Psoas muscle (tissue), 7 donors: ENCODE measurements at regions not wholly inside any gene's neighbourhood (a gene's known extent, or its start where the extent isn't known, plus 50 kb on each side); places are given as distances from the start of the nearest gene placed in this dataset.

ENCODE experiments used
- ATAC-seq, 4 donors: fragments of 200-7000 bp; cut with Tn5 transposase; one replicate each; pipeline ENCODE4 v1.9.1; 2020; ENCODE audit warnings: moderate library complexity in 3 of 4, mild to moderate bottlenecking in 2 of 4
- DNase-seq, 2 donors: peaks; one replicate each; pipeline ENCODE4 v3.0.0-alpha.2; 2020
- H3K27ac ChIP-seq: fragments of 200-600 bp; one replicate; pipeline ENCODE4 v1.8.0; 2022
- H3K27me3 ChIP-seq, 3 donors: fragments of 200-600 bp in 1 of 3; one replicate each; pipeline versions ENCODE4 v1.6.1 to v1.8.0; 2013 to 2022; ENCODE audit warnings: low read length in 2 of 3, mild to moderate bottlenecking in 2 of 3, moderate library complexity in 1 of 3; ENCODE audit not compliant: insufficient read depth in 3 of 3
- H3K36me3 ChIP-seq, 2 donors: fragments of 200-600 bp in 1 of 2; one replicate each; pipeline versions ENCODE4 v1.6.1 to v1.8.0; 2013 to 2022; ENCODE audit warnings: low read depth in 1 of 2, mild to moderate bottlenecking in 1 of 2, moderate library complexity in 1 of 2; ENCODE audit not compliant: insufficient read depth in 1 of 2
- H3K4me1 ChIP-seq: fragments of 200-600 bp; one replicate; pipeline ENCODE4 v1.8.0; 2022
- H3K4me3 ChIP-seq: fragments of 200-600 bp; one replicate; pipeline ENCODE4 v1.8.0; 2022; ENCODE audit warnings: mild to moderate bottlenecking
- H3K9me3 ChIP-seq: fragments of 200-600 bp; one replicate; pipeline ENCODE4 v1.8.0; 2022
- CTCF ChIP-seq: fragments of 200-600 bp; IDR thresholded peaks from one replicate; pipeline ENCODE4 v1.8.0; 2022; ENCODE audit warnings: antibody characterized with exemption
- WGBS, 3 donors: extraction: QIAGEN DNeasy Blood & Tissue Kit; methylation state at CpG; one replicate each; pipeline versions ENCODE4 v1.1.6 to v1.1.7; 2013; 5-methylcytosine and 5-hydroxymethylcytosine counted together
- intact Hi-C, 2 donors: fragments of 100-400 bp; cut with DNase I; formaldehyde crosslinking; loops; one replicate each; pipeline versions ENCODE4 v1.11.0 to v1.14.2; 2022
- donor health status: healthy with polysubstance abuse.
- donor health status: DM: no; HTN: no; CAD: no; lungs with moderate emphysema.
- donor health status: Bipolar disorder and iron deficiency.
- donor health status: healthy.
- donor health status: DM: yes; HTN: yes; CAD: no.
- donor health status: DM: no; HTN: no; CAD: no.
- donor health status: DM: yes; HTN: yes; CAD: no.

GRCh38 chr11:121800240-121800639, 315.8 kb downstream of the BLID start:
- no peaks in the 10 kb centered on the region for H3K27me3 ChIP-seq
- no peak overlapping the region for H3K4me3 ChIP-seq
- TF ChIP-seq CTCF = no peak
- H3K9me3 ChIP-seq = peaks cover 6% of the 10 kb centered on the region
- no peak for ATAC-seq
- intact Hi-C loops = no loop called here
- DNase-seq = no peak
- no peak overlapping the region for H3K27ac ChIP-seq
- no peaks in the 10 kb centered on the region for H3K36me3 ChIP-seq
- no peaks in the 10 kb centered on the region for H3K4me1 ChIP-seq

- intact Hi-C loops = no loop called here
- Histone ChIP-seq H3K27ac (no peak overlapping the region), H3K36me3 (no peaks in the 10 kb centered on the region), H3K9me3 (peaks cover 6% of the 10 kb centered on the region), H3K27me3 (no peaks in the 10 kb centered on the region), H3K4me1 (no peaks in the 10 kb centered on the region), H3K4me3 (no peak overlapping the region)
- ATAC-seq (no peak), DNase-seq (no peak)
- 93 to 96% (median 96%) methylated on average over 3 of the region's 3 CpGs for WGBS, 3 donors
- no peak for TF ChIP-seq CTCF
Observed at GRCh38 chr11:121797496-121797895, 318.5 kb downstream of the BLID start.

- H3K36me3 ChIP-seq = no peaks in the 10 kb centered on the region
- no peaks in the 10 kb centered on the region for H3K4me1 ChIP-seq
- no peak overlapping the region for H3K4me3 ChIP-seq
- DNase-seq (no peak), ATAC-seq (no peak)
- intact Hi-C loops = no loop called here
- H3K27me3 ChIP-seq = peaks cover 0 to 4% (median 0%) of the 10 kb centered on the region in 3 donors
- H3K27ac ChIP-seq = no peak overlapping the region
- peaks cover 6% of the 10 kb centered on the region for H3K9me3 ChIP-seq
- 90 to 93% (median 92%) methylated on average over 7 of the region's 7 CpGs for WGBS, 3 donors
- no peak for TF ChIP-seq CTCF
Observed at GRCh38 chr11:121795174-121795573, 320.8 kb downstream of the BLID start.

- Histone ChIP-seq H3K36me3 (no peaks in the 10 kb centered on the region), H3K9me3 (peaks cover 3% of the 10 kb centered on the region), H3K27me3 (peaks cover 0 to 4% (median 0%) of the 10 kb centered on the region in 3 donors), H3K4me1 (no peaks in the 10 kb centered on the region), H3K27ac (no peak overlapping the region), H3K4me3 (no peak overlapping the region)
- no peak for TF ChIP-seq CTCF
- DNase-seq (no peak), ATAC-seq (no peak)
- intact Hi-C loops = no loop called here
- WGBS, 3 donors = 95 to 97% (median 95%) methylated on average over 22 of the region's 22 CpGs
Observed at GRCh38 chr11:121794671-121795141, 321.3 kb downstream of the BLID start.

- intact Hi-C loops = no loop called here
Observed at GRCh38 chr11:121793916-121794315, 322.1 kb downstream of the BLID start.

More at GRCh38 chr11:121793916-121794315, 322.1 kb downstream of the BLID start:
- Histone ChIP-seq H3K36me3 (no peaks in the 10 kb centered on the region), H3K4me3 (no peak overlapping the region), H3K4me1 (no peaks in the 10 kb centered on the region), H3K9me3 (no peaks in the 10 kb centered on the region), H3K27me3 (peaks cover 0 to 4% (median 0%) of the 10 kb centered on the region in 3 donors), H3K27ac (no peak overlapping the region)
- TF ChIP-seq CTCF = no peak
- no peak for DNase-seq
- 91 to 93% (median 92%) methylated on average over 6 of the region's 6 CpGs for WGBS, 3 donors
- ATAC-seq = no peak
